ENCODE measurements at regions not wholly inside any gene's neighbourhood (a gene's known extent, or its start where the extent isn't known, plus 50 kb on each side); places are given as distances from the start of the nearest gene placed in this dataset.

- TF ChIP-seq CTCF (IDR thresholded peaks at IDR 0.05) = no peak
- no peak for TF ChIP-seq POLR2A (IDR thresholded peaks at IDR 0.05)
These were observed 233.2 kb downstream of the NMUR2 start for GRCh38 chr5:152171888-152172287.

All from adrenal gland (tissue), 5 donors.